H1 (cell line): ENCODE measurements at regions not wholly inside any gene's neighbourhood (a gene's known extent, or its start where the extent isn't known, plus 50 kb on each side); places are given as distances from the start of the nearest gene placed in this dataset.

Source experiments
- CTCF ChIA-PET: fragments of 300-600 bp; sonication (Branson Sonifier 250); formaldehyde crosslinking; loops from one replicate; lab custom pipeline; 2021; ENCODE audit not compliant: partially characterized antibody; lab: Charles Lee
- POLR2A ChIA-PET: fragments of 300-600 bp; sonication (Branson Sonifier 250); formaldehyde crosslinking; loops from one replicate; lab custom pipeline; 2021; ENCODE audit warnings: inconsistent platforms; ENCODE audit not compliant: partially characterized antibody; lab: Charles Lee
- DNase-seq, 2 experiments: peaks; one replicate each; pipeline versions ENCODE4 v3.0.0 to v3.0.0-alpha.2; 2010 to 2022; ENCODE audit warnings: low spot score in 2 of 2, low read depth in 1 of 2, mixed read lengths in 1 of 2
- FAIRE-seq: peaks from 2 replicates; lab custom pipeline; 2011; peaks lifted over from hg19 to GRCh38; lab: Jason Lieb, UNC
- H2AFZ ChIP-seq: 2 replicates; pipeline ENCODE4 v1.8.1; 2012; ENCODE audit warnings: low read length, inconsistent platforms
- H2AK5ac ChIP-seq: 2 replicates; pipeline ENCODE4 v1.6.1; 2013; ENCODE audit warnings: low read depth, low read length
- H2BK120ac ChIP-seq: replicated peaks from 2 replicates; pipeline ENCODE3; 2013; ENCODE audit warnings: low read depth, low read length, inconsistent platforms
- H2BK12ac ChIP-seq: 2 replicates; pipeline ENCODE4 v1.6.1; 2013; ENCODE audit warnings: low read depth, low read length
- H2BK15ac ChIP-seq: 2 replicates; pipeline ENCODE4 v1.6.1; 2013; ENCODE audit warnings: low read length
- H2BK20ac ChIP-seq: 2 replicates; pipeline ENCODE4 v1.6.1; 2013; ENCODE audit warnings: low read length
- H2BK5ac ChIP-seq: 2 replicates; pipeline ENCODE4 v1.6.1; 2013; ENCODE audit warnings: low read depth, low read length
- H3K14ac ChIP-seq: 2 replicates; pipeline ENCODE4 v1.6.1; 2013; ENCODE audit warnings: inconsistent platforms; ENCODE audit not compliant: insufficient read length
- H3K18ac ChIP-seq: 2 replicates; pipeline ENCODE4 v1.6.1; 2013; ENCODE audit warnings: low read length; ENCODE audit errors: extremely low read depth
- H3K23ac ChIP-seq: 2 replicates; pipeline ENCODE4 v1.6.1; 2013; ENCODE audit warnings: inconsistent platforms; ENCODE audit not compliant: insufficient read length
- H3K23me2 ChIP-seq: 2 replicates; pipeline ENCODE4 v1.6.1; 2013; ENCODE audit warnings: low read depth, low read length
- H3K27ac ChIP-seq: 2 replicates; pipeline ENCODE4 v1.6.1; 2011; ENCODE audit warnings: low read depth, low read length, inconsistent platforms
- H3K27me3 ChIP-seq, 4 experiments: replicated peaks in 1 of 4; 1 replicate in 1 of 4; 2 replicates in 3 of 4; pipeline versions ENCODE4 v1.6.1 to v1.8.1; 2011 to 2013; ENCODE audit warnings: low read length in 3 of 4, mild to moderate bottlenecking in 3 of 4, inconsistent platforms in 2 of 4, mixed read lengths in 2 of 4, moderate library complexity in 1 of 4; ENCODE audit not compliant: control insufficient read depth in 3 of 4, insufficient read depth in 3 of 4; ENCODE audit errors: extremely low read depth in 1 of 4
- H3K36me3 ChIP-seq, 4 experiments: 2 replicates each; pipeline versions ENCODE4 v1.6.1 to v1.8.1; 2011 to 2013; ENCODE audit warnings: mild to moderate bottlenecking in 4 of 4, low read length in 3 of 4, moderate library complexity in 2 of 4, control low read depth in 1 of 4, inconsistent platforms in 1 of 4; ENCODE audit not compliant: insufficient read depth in 4 of 4, control insufficient read depth in 2 of 4
- H3K4ac ChIP-seq: replicated peaks from 2 replicates; pipeline ENCODE3; 2013; ENCODE audit warnings: low read length, low read depth, mixed read lengths, inconsistent platforms; ENCODE audit not compliant: insufficient read length
- H3K4me1 ChIP-seq, 4 experiments: replicated peaks in 1 of 4; 1 replicate in 1 of 4; 2 replicates in 3 of 4; pipeline versions ENCODE4 v1.6.1 to v1.8.1; 2011 to 2013; ENCODE audit warnings: low read length in 3 of 4, inconsistent platforms in 2 of 4, mixed read lengths in 1 of 4; ENCODE audit not compliant: insufficient read depth in 4 of 4, control insufficient read depth in 3 of 4
- H3K4me2 ChIP-seq, 2 experiments: 2 replicates each; pipeline versions ENCODE4 v1.6.1 to v1.8.1; 2011 to 2013; ENCODE audit warnings: low read depth in 2 of 2, low read length in 2 of 2, control low read depth in 1 of 2, inconsistent platforms in 1 of 2, mild to moderate bottlenecking in 1 of 2; ENCODE audit not compliant: insufficient read depth in 1 of 2
- H3K4me3 ChIP-seq, 4 experiments: fragments of 200-600, 300-600 bp in 1 of 4; sonication (generic), shearing (Covaris generic), sonication (Bioruptor Twin) in 1 of 4; 2 replicates each; pipeline versions ENCODE4 v1.5.1 to v1.8.1; 2011 to 2016; ENCODE audit warnings: low read length in 4 of 4, low read depth in 3 of 4, control low read depth in 2 of 4, inconsistent platforms in 2 of 4, mild to moderate bottlenecking in 2 of 4, mixed read lengths in 1 of 4, moderate library complexity in 1 of 4; ENCODE audit not compliant: insufficient read depth in 2 of 4; ENCODE audit errors: extremely low read depth in 1 of 4
- H3K56ac ChIP-seq: replicated peaks from 2 replicates; pipeline ENCODE3; 2013; ENCODE audit warnings: low read depth, mild to moderate bottlenecking, mixed read lengths, low read length, inconsistent platforms; ENCODE audit not compliant: insufficient read length
- H3K79me1 ChIP-seq: 2 replicates; pipeline ENCODE4 v1.6.1; 2013; ENCODE audit warnings: low read depth, low read length, control low read depth
- H3K79me2 ChIP-seq, 2 experiments: 2 replicates each; pipeline versions ENCODE4 v1.6.1 to v1.8.1; 2012 to 2013; ENCODE audit warnings: low read length in 2 of 2, mild to moderate bottlenecking in 2 of 2, inconsistent platforms in 1 of 2; ENCODE audit not compliant: insufficient read depth in 2 of 2, control insufficient read depth in 1 of 2
- H3K9ac ChIP-seq, 4 experiments: replicated peaks in 1 of 4; 1 replicate in 1 of 4; 2 replicates in 3 of 4; pipeline versions ENCODE4 v1.6.1 to v1.8.1; 2011 to 2013; ENCODE audit warnings: low read depth in 3 of 4, low read length in 3 of 4, control low read depth in 2 of 4, mild to moderate bottlenecking in 2 of 4, moderate library complexity in 2 of 4, inconsistent platforms in 1 of 4; ENCODE audit errors: extremely low read depth in 1 of 4
- H3K9me3 ChIP-seq, 2 experiments: 2 replicates each; pipeline versions ENCODE4 v1.6.1 to v1.8.1; 2012 to 2013; ENCODE audit warnings: mild to moderate bottlenecking in 2 of 2, moderate library complexity in 2 of 2, control low read depth in 1 of 2, inconsistent platforms in 1 of 2, low read depth in 1 of 2, low read length in 1 of 2, mixed read lengths in 1 of 2; ENCODE audit not compliant: insufficient read depth in 2 of 2
- H4K20me1 ChIP-seq, 2 experiments: replicated peaks in 1 of 2; 2 replicates each; pipeline versions ENCODE3 to v1.8.1; 2011 to 2013; ENCODE audit warnings: inconsistent platforms in 2 of 2, low read length in 2 of 2, mild to moderate bottlenecking in 1 of 2; ENCODE audit not compliant: insufficient read depth in 2 of 2, control insufficient read depth in 1 of 2
- H4K5ac ChIP-seq: 2 replicates; pipeline ENCODE4 v1.6.1; 2013; ENCODE audit warnings: low read length, low read depth, mixed read lengths, inconsistent platforms; ENCODE audit not compliant: insufficient read length
- H4K8ac ChIP-seq: 2 replicates; pipeline ENCODE4 v1.8.0; 2013; ENCODE audit warnings: mild to moderate bottlenecking, moderate library complexity, low read length, inconsistent platforms; ENCODE audit not compliant: insufficient read depth; ENCODE audit errors: extremely low read depth
- H4K91ac ChIP-seq: replicated peaks from 2 replicates; pipeline ENCODE3; 2013; ENCODE audit warnings: low read length, mixed read lengths, inconsistent platforms; ENCODE audit not compliant: insufficient read length
- SRF ChIP-seq: IDR thresholded peaks from 2 replicates; pipeline ENCODE4 v1.6.1; 2011; ENCODE audit warnings: mild to moderate bottlenecking, low read depth, low read length, moderate library complexity
- TCF12 ChIP-seq: IDR thresholded peaks from 2 replicates; pipeline ENCODE4 v1.6.1; 2011; ENCODE audit warnings: low read depth, mild to moderate bottlenecking, low read length
- WGBS, 2 experiments: shearing (Covaris generic) in 1 of 2; methylation state at CpG; one replicate each; pipeline versions ENCODE4 v1.1.6 to v1.1.7; 2013 to 2015; ENCODE audit warnings: low lambda C conversion rate in 2 of 2, mixed read lengths in 2 of 2, inconsistent platforms in 1 of 2, low coverage in 1 of 2, missing lambda C conversion rate in 1 of 2; ENCODE audit not compliant: insufficient replicate concordance in 2 of 2, insufficient coverage in 1 of 2, insufficient read length in 1 of 2; ENCODE audit errors: extremely low coverage in 1 of 2, missing lambda C conversion rate in 1 of 2; 5-methylcytosine and 5-hydroxymethylcytosine counted together

DNA sequence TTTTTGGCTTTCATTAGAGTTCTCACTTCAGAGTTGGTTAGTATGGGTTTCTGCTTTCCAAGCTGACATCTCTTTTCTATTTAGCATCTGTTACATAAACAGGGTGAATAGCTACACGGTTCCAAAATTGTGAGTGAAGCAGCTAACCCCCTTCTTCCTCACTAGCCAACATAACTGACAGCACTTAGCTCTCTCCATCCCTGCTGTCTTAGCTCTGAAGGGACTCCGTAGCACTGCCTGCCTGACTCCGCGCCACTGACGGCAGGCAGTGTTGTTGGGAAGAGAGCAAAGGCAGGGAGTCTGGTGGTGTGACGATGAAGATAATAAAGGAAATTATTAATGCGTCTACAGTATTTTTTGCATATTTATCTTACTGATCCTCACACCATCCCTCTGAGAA lies 247.0 kb downstream of the PTBP2 start:
- no peak overlapping the region for H3K4ac ChIP-seq
- DNase-seq (no peak), FAIRE-seq (no peak)
- H2AFZ ChIP-seq: no peak overlapping the region
- no peak overlapping the region for H4K5ac ChIP-seq
- H2BK12ac ChIP-seq: no peak overlapping the region
- no peak overlapping the region for H2BK5ac ChIP-seq
- no peaks in the 10 kb centered on the region for H3K23me2 ChIP-seq
- H4K20me1 ChIP-seq: no peaks in the 10 kb centered on the region
- no peak overlapping the region for H4K91ac ChIP-seq
- H2BK120ac ChIP-seq: no peak overlapping the region
- H3K56ac ChIP-seq: no peak overlapping the region
- no peaks in the 10 kb centered on the region for H3K27me3 ChIP-seq
- H3K14ac ChIP-seq: no peak overlapping the region
- no peak overlapping the region for H3K23ac ChIP-seq
- H3K79me1 ChIP-seq: no peaks in the 10 kb centered on the region
- H2BK15ac ChIP-seq: no peak overlapping the region
- H3K9ac ChIP-seq: no peak overlapping the region
- no peak overlapping the region for H3K4me2 ChIP-seq
- no peaks in the 10 kb centered on the region for H3K9me3 ChIP-seq
- POLR2A ChIA-PET: no interaction called here
- H3K18ac ChIP-seq: no peak overlapping the region
- no peak overlapping the region for H3K27ac ChIP-seq
- TF ChIP-seq SRF (no peak), TCF12 (no peak)
- CTCF ChIA-PET: interaction anchor here (0.7 to 1.9 kb wide), 8 partner anchors 10 to 275 kb away, joined by 3 to 7 read pairs (median 3); no protein-coding TSS in a partner anchor
- H3K36me3 ChIP-seq: no peaks in the 10 kb centered on the region
- H3K4me1 ChIP-seq: no peaks in the 10 kb centered on the region
- no peak overlapping the region for H2BK20ac ChIP-seq
- no peak overlapping the region for H4K8ac ChIP-seq
- H3K4me3 ChIP-seq: no peak overlapping the region
- whole genome bisulfite sequencing, 2 experiments: 88% methylated on average over 7 of the region's 7 CpGs; no CpG with 5 or more reads in 1 of the 2 experiments
- H3K79me2 ChIP-seq: no peaks in the 10 kb centered on the region
- no peak overlapping the region for H2AK5ac ChIP-seq
